ENCODE measurements at regions not wholly inside any gene's neighbourhood (a gene's known extent, or its start where the extent isn't known, plus 50 kb on each side); places are given as distances from the start of the nearest gene placed in this dataset.

GRCh38 chr5:33043343-33043997 is 332.3 kb downstream of the NPR3 start:
- no peak overlapping the region for H3K27ac ChIP-seq
- DNase-seq, result no peak
- H3K4me3 ChIP-seq, result no peak overlapping the region
- H3K4me1 ChIP-seq, result peaks cover 2% of the 10 kb centered on the region
- H3K36me3 ChIP-seq, result no peaks in the 10 kb centered on the region
- H3K27me3 ChIP-seq, result no peaks in the 10 kb centered on the region
- 0 out of 2 replicates have a peak, but pooled peaks cover 3% of the 10 kb centered on the region for H3K9me3 ChIP-seq (replicated peaks)

DNA sequence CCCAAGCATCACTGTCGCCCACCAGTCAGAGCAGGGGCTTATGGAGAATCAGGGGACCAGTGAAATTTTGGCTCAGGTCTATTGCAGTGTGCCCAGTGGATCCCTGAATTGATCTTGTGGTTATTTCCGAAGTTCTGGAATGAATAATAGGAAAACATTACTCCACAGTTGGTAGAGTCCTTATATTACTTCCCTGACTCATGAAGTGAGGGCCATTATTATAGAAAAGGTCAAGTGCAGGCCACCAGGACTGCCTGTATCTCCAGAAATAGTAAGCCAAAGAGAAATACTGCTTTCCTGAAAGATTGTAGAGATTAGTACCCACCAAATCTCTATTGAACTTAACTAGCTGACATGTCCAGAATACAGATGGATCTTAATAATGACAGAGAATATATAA is 335.0 kb downstream of the NPR3 start:
- Histone ChIP-seq H3K4me3 (no peak overlapping the region), H3K27me3 (no peaks in the 10 kb centered on the region), H3K9me3 (replicated peaks) (no peaks in the 10 kb centered on the region), H3K27ac (no peak overlapping the region), H3K4me1 (peaks cover 4% of the 10 kb centered on the region), H3K36me3 (no peaks in the 10 kb centered on the region)
- DNase-seq, result no peak

GRCh38 chr5:33048315-33048714 is 337.2 kb downstream of the NPR3 start:
- Histone ChIP-seq H3K36me3 (no peaks in the 10 kb centered on the region), H3K27ac (no peak overlapping the region), H3K4me3 (no peak overlapping the region), H3K9me3 (replicated peaks) (no peaks in the 10 kb centered on the region), H3K27me3 (no peaks in the 10 kb centered on the region), H3K4me1 (peaks cover 4% of the 10 kb centered on the region)
- peak in 1 of 2 experiments; percentile 16 for DNase-seq

DNA sequence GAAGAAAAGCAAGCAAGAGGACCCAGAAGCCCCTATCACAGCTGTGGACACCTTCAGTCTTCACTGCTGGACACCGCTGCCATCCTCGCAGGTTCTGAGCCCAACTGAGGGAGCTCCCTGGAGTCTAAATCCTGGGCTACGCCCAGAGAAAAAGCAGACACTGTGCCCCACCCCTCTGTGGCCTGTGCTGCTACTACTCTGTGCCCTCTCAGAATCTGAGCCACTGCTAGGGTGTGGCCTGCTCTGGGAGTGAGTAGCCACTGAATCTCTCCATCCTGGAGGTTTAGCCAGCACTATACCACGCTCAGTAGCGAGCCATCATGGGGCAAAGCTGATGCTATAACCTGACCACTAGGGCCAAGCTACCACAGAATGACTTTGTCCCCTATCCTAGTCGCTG is 338.2 kb downstream of the NPR3 start:
- no peaks in the 10 kb centered on the region for H3K27me3 ChIP-seq
- H3K9me3 ChIP-seq (replicated peaks), result no peaks in the 10 kb centered on the region
- H3K27ac ChIP-seq, result no peak overlapping the region
- no peak for DNase-seq
- peaks cover 4% of the 10 kb centered on the region for H3K4me1 ChIP-seq
- no peak overlapping the region for H3K4me3 ChIP-seq
- H3K36me3 ChIP-seq, result no peaks in the 10 kb centered on the region

DNA sequence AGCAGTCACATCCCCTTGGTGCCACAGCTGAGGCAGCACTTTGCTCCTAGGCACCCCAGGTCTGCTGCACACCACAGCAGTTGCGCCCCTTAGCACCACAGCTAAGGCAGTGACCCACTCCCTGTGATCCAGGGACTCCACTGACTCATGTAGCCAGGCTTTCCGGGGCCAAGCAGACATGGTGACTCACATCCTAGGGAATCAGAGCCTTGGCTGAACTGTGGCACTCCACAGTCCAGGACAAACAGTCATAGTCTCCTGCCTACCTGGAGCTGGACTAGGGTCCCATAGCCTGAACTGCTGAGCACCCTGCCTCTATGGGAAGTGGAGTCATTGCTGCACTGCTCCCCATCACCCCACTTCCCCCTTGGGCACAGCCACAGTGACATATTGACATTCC is 338.7 kb downstream of the NPR3 start:
- DNase-seq, result peak; percentile 28 to 34
- no peak overlapping the region for H3K27ac ChIP-seq
- no peak overlapping the region for H3K4me3 ChIP-seq
- no peaks in the 10 kb centered on the region for H3K27me3 ChIP-seq
- peaks cover 4% of the 10 kb centered on the region for H3K4me1 ChIP-seq
- H3K36me3 ChIP-seq, result no peaks in the 10 kb centered on the region
- 0 out of 2 replicates have a peak, but pooled peaks cover 3% of the 10 kb centered on the region for H3K9me3 ChIP-seq (replicated peaks)

- Histone ChIP-seq H3K4me1 (no peaks in the 10 kb centered on the region), H3K27ac (no peak overlapping the region), H3K9me3 (replicated peaks) (peaks cover 7% of the 10 kb centered on the region; the same call in 1 of the 2 replicates), H3K4me3 (no peak overlapping the region), H3K27me3 (no peaks in the 10 kb centered on the region), H3K36me3 (no peaks in the 10 kb centered on the region)
- DNase-seq, result no peak
Measured at GRCh38 chr5:33059081-33059480, 348.0 kb downstream of the NPR3 start.

DNA sequence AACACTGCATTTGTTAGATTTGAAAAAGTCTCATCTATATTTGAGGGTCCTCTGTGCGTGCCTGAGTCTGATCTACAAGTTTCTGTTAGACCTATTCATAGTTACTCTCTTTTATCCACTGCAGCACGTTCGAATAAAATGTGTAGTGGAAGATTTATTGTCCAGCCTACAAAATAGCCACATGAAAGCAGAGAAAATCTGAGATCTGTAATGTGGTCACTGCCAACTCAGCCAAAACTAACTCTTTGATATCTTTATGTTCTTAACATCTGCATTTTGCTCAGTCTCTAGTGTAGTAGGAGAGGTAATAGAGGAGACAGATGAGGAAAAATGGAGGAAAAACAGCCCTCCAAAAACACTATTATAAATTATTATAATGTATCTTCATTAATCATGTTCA is 354.0 kb downstream of the NPR3 start:
- DNase-seq, result no peak
- Histone ChIP-seq H3K36me3 (no peaks in the 10 kb centered on the region), H3K27me3 (no peaks in the 10 kb centered on the region), H3K4me1 (no peaks in the 10 kb centered on the region), H3K4me3 (no peak overlapping the region), H3K9me3 (replicated peaks) (peaks cover 4% of the 10 kb centered on the region; the same call in 1 of the 2 replicates), H3K27ac (no peak overlapping the region)

DNA sequence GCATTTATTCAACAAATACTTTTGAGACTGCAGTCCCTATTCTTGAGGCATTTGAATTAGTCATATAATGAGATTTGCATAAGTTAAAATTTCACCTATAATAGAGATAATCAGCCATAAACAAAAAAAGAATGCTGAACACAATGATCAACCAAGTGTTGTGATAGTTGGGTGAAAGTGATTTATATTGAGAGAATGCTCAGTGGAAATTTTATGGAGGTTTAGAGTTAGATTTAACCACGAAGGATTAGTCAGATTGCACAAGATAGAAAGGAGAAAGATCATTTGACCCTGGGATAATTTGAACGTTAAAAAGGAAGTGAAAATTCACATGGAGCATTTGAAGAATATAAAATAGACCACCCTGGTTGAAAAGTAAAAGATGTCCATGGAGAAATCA is 356.2 kb downstream of the NPR3 start:
- DNase-seq, result no peak
- Histone ChIP-seq H3K27ac (no peak overlapping the region), H3K36me3 (no peaks in the 10 kb centered on the region), H3K9me3 (replicated peaks) (peaks cover 4% of the 10 kb centered on the region; the same call in 1 of the 2 replicates), H3K4me1 (no peaks in the 10 kb centered on the region), H3K4me3 (no peak overlapping the region), H3K27me3 (no peaks in the 10 kb centered on the region)

DNA sequence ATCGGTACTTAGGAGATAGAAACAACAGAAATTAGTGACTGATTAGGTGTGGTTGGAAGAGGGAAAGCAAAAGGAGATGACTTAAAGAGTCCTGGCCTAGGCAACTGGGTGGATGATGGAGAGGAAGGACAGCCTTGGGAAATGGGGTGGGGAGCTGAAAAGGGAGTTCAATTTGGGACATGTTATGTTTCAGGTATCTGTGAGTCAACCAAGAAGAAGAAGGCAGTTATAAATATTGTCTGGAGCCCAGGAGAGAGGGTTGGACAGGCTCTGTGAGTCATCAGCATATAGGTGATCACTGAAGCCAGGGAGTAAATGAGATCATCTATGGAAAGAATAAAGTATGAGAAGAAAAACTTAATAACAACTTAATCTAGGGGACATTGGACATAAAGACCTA is 357.7 kb downstream of the NPR3 start:
- Histone ChIP-seq H3K4me3 (no peak overlapping the region), H3K36me3 (no peaks in the 10 kb centered on the region), H3K4me1 (no peaks in the 10 kb centered on the region), H3K9me3 (replicated peaks) (no peaks in the 10 kb centered on the region), H3K27ac (no peak overlapping the region), H3K27me3 (no peaks in the 10 kb centered on the region)
- no peak for DNase-seq

DNA sequence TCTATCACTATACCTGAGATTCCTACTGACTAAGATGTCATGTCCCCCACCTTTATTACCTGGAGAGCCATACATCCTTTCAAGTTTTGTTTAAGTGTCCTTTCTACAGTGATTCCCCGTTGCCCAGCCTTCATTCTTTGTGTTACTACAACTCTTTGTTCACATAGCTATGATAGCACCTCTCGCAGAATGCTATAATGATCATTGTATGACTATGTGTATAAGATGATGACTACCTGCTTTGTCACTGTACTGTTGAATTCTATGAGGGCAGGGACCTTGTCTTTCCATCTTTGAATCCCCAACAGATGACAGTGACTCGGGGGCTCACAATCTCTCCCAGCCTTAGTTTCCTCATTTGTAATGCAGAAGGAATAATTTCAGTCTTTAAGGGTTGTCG is 361.2 kb downstream of the NPR3 start:
- Histone ChIP-seq H3K27me3 (no peaks in the 10 kb centered on the region), H3K4me1 (no peaks in the 10 kb centered on the region), H3K27ac (no peak overlapping the region), H3K4me3 (no peak overlapping the region), H3K36me3 (no peaks in the 10 kb centered on the region), H3K9me3 (replicated peaks) (no peaks in the 10 kb centered on the region)
- DNase-seq, result no peak

DNA sequence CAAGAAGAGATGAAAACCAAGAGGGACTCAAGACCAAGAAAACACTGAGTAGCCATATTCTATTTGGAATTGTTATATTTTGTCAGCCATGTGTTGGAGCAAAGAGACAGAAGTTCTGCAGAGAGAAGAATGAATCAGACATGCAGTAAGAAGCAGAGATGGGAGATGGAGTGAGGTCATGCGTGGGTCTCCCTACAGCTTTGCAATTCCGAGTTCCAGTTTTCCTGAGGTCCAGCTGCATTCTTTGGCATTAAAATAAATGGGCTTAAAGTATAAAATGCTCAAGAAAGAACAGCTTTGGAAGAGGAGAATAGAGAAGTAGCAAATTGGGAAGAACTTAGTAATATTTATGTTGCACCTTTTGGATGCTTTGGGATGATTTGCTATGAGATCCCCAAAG is 361.6 kb downstream of the NPR3 start:
- Histone ChIP-seq H3K4me3 (no peak overlapping the region), H3K36me3 (no peaks in the 10 kb centered on the region), H3K4me1 (no peaks in the 10 kb centered on the region), H3K27ac (no peak overlapping the region), H3K9me3 (replicated peaks) (no peaks in the 10 kb centered on the region), H3K27me3 (no peaks in the 10 kb centered on the region)
- no peak for DNase-seq

- no peak overlapping the region for H3K4me3 ChIP-seq
Measured at GRCh38 chr5:33073881-33074327, 362.8 kb downstream of the NPR3 start.

GRCh38 chr5:33074548-33074947 is 363.4 kb downstream of the NPR3 start:
- H3K36me3 ChIP-seq, result no peaks in the 10 kb centered on the region
- H3K4me3 ChIP-seq, result no peak overlapping the region
- no peak for DNase-seq
- no peaks in the 10 kb centered on the region for H3K9me3 ChIP-seq (replicated peaks)
- H3K27ac ChIP-seq, result no peak overlapping the region
- H3K4me1 ChIP-seq, result no peaks in the 10 kb centered on the region
- no peaks in the 10 kb centered on the region for H3K27me3 ChIP-seq

More at GRCh38 chr5:33073881-33074327, 362.8 kb downstream of the NPR3 start:
- Histone ChIP-seq H3K27me3 (no peaks in the 10 kb centered on the region), H3K27ac (no peak overlapping the region), H3K36me3 (no peaks in the 10 kb centered on the region), H3K4me1 (no peaks in the 10 kb centered on the region), H3K9me3 (replicated peaks) (no peaks in the 10 kb centered on the region)
- DNase-seq, result no peak

- Histone ChIP-seq H3K27ac (no peak overlapping the region), H3K36me3 (no peaks in the 10 kb centered on the region)
- DNase-seq, result no peak
Measured at GRCh38 chr5:33075731-33076130, 364.6 kb downstream of the NPR3 start.

GRCh38 chr5:33079548-33079947 is 361.2 kb upstream of the TARS1 start:
- no peak overlapping the region for H3K27ac ChIP-seq
- DNase-seq, result no peak

More at GRCh38 chr5:33075731-33076130, 364.6 kb downstream of the NPR3 start:
- no peaks in the 10 kb centered on the region for H3K27me3 ChIP-seq
- no peaks in the 10 kb centered on the region for H3K9me3 ChIP-seq (replicated peaks)
- H3K4me1 ChIP-seq, result no peaks in the 10 kb centered on the region
- no peak overlapping the region for H3K4me3 ChIP-seq

GRCh38 chr5:33080287-33080686 is 360.5 kb upstream of the TARS1 start:
- no peak overlapping the region for H3K27ac ChIP-seq
- no peaks in the 10 kb centered on the region for H3K4me1 ChIP-seq
- no peaks in the 10 kb centered on the region for H3K27me3 ChIP-seq
- no peaks in the 10 kb centered on the region for H3K36me3 ChIP-seq
- DNase-seq, result no peak
- H3K9me3 ChIP-seq (replicated peaks), result no peaks in the 10 kb centered on the region
- no peak overlapping the region for H3K4me3 ChIP-seq

More at GRCh38 chr5:33079548-33079947, 361.2 kb upstream of the TARS1 start:
- Histone ChIP-seq H3K27me3 (no peaks in the 10 kb centered on the region), H3K4me1 (no peaks in the 10 kb centered on the region), H3K9me3 (replicated peaks) (no peaks in the 10 kb centered on the region), H3K36me3 (no peaks in the 10 kb centered on the region), H3K4me3 (no peak overlapping the region)

All from SJCRH30 (cell line).